IPS-NIHi7 (cell line): ENCODE measurements at regions not wholly inside any gene's neighbourhood (a gene's known extent, or its start where the extent isn't known, plus 50 kb on each side); places are given as distances from the start of the nearest gene placed in this dataset.
A peak's percentile ranks its signal among the peaks of the same experiment; 100 is the strongest.
"Not testable (repeated sequence)": the region's sequence is repeated elsewhere in the genome, so short reads cannot be mapped to it uniquely, and the experiment has no call there.

Experiments
- DNase-seq: peaks from one replicate; pipeline ENCODE4 v3.0.0; 2012; ENCODE audit warnings: mixed read lengths; ENCODE audit errors: extremely low spot score

DNA sequence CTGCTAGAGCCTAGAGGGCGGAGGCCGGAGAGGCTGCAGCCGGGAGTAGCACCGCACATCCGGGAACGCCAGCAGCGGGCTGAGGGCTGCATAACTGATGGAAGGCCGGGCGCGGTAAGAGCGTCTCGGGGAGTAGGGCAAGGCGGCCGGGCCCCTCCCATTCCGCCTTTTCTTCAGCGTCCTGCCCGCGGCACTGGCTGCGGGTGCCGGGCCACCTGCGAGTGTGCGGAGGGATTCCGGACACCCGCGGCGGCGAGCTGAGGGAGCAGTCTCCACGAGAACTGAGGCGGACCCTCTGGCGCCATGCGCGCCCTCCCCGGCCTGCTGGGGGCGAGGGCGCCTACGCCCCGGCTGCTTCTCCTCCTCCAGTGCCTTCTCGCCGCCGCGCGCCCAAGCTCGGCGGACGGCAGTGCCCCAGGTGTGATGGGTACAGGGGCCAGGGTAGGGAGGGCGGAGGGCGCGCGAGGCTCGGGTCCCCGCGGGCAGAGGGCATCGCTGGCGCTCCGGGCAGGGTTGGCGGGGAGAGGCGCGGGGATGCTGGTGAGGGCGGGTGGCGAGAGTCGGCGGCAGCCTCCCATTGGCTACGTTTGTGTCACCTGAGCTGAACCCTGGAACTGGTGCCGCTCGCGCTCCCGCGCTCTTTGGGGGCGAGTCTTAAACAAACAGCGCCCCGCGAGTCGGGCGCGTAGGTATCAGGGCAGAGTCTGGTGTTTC, 334.4 kb downstream of the SRGAP2C start:
- DNase-seq, result peak; percentile 86

DNA sequence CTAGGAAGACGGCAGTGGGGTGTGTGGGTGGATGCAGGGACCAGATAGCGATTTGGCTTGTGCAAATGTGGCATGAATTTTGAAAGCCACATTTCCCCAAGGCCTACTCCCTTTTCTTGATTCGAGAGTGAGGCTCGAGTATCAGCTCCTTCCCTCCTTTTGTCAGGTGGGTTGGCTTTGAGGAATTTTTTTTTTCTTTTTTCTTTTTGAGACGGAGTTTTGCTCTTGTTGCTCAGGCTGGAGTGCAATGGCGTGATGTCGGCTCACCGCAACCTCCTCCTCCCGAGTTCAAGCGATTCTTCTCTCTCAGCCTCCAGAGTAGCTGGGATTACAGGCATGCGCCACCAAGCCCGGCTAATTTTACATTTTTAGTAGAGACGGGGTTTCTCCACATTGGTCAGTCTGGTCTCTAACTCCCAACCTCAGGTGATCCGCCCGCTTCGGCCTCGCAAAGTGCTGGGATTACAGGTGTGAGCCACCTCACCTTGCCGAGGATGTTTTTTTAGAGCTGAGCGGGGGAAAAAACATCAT, 335.0 kb downstream of the SRGAP2C start:
- not testable (repeated sequence) for DNase-seq

DNA sequence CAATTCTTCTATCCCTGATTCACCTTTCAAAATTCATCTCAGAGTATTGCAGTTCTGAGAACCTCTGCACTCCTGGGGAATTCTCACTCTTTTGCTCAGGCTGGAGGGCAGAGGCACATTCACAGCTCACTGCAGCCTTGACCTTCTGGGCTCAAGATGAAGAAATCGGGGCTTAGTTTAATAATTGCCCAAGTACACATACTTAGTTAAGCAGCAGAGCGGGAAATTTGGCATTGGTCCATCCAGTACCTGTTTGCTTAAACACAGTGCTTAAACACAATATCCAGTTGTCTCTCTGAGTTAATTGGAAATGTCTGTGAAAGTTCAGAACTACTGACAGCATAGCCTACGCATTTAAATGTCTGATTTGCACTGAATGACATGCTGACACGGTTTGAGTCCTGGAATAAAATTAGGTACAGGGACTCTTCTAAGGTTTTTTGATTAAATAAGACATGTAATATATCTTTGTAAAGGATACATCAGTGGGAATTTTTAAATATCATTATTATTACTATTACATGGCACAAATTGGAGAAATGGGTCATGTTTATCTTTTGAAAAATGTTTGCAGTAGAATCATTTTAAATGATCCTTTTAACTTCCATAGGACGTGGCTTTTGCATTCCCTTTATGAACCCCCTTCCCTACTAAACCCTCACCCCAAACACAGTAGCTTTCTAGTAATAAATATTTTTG, 337.4 kb downstream of the SRGAP2C start:
- DNase-seq, result no peak

DNA sequence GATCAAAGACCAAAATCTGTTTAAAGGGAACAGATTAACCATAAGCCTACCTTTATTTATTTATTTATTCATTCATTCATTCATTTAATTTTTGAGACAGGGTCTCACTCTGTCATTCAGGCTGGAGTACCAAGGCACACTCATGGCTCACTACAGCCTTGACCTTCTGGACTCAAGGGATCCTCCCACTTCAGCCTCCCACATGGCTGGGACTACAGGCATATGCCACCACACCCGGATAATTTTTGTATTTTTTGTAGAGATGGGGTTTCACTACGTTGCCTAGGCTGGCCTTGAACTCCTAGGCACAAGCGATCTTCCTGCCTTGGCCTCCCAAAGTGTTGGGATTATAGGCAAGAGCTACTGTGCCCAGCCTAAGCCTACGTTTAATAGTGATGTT, 338.3 kb downstream of the SRGAP2C start:
- not testable (repeated sequence) for DNase-seq

DNA sequence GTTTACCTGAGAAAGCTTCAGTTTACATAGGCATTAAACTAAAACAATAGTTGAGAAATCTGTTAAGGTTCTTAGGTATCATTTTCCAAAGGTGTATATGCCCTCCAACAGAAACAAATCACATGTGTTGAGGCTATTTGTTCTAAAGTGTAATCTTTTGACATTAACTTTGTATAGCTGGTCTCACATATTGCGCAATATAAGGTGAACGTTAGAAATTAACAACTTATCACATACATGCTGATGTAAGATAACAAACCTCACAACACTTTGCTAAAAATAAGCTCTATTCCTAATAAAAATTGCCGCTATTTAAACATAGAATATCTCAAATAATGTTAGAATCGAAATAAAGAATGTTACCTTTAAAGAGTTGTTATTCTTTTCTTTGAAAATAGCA, 340.6 kb downstream of the SRGAP2C start:
- no peak for DNase-seq

DNA sequence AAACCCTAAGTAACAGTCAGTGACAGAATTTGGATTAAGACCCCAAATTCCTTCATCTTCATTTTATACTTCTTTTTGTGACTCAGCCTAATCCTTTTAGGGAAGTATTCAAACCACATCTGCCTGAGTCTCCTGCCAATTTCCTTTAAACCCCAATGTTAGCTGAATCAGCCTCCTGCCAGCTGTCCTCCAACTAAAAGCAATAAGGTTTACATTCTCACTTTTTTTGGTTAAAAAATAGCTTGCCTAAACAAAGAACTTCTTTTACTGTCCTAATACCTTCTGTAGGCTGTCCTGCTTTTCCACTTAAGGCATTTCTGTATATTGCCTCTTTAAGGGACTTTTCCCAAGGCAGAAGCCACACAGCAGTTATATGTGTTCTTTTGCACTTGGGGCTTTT, 344.2 kb downstream of the SRGAP2C start:
- not testable (repeated sequence) for DNase-seq

DNA sequence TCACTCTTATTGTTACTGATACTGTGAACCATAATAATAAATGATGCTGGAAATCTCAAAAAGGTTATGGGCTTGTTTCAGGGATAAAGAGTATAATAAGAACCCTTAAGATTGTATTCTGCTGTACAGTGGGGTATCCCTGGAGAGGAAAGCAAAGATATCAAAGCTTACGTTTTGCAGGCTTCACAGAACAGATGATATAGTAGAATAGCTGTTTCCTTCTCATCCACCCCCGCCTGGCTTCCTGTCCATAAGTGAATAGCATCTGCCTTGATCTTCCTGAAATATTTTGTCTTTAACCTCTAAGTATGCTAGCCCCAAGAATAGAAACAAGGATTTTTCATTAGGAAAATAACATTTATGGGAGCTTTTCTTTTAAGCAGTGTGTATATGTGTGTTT, 345.3 kb downstream of the SRGAP2C start:
- not testable (repeated sequence) for DNase-seq

DNA sequence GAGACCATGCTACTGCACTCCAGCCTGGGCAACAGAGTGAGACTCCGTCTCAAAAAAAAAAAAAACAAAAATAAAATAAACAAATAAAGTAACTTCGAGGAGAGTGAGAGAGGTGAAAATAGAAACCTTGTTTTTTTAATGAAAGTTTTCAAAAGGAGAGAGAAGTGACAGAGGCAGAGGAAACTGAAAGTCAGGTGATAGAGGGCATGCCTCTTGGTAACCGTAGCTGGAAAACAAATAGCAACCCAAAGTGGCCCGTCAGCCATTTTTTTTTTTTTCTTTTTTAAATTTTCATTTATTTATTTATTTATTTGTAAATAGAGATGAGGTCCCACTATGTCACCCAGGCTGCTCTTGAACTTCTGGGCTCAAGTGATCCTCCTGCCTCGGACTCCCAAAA, 347.0 kb downstream of the SRGAP2C start:
- DNase-seq, result not testable (repeated sequence)

DNA sequence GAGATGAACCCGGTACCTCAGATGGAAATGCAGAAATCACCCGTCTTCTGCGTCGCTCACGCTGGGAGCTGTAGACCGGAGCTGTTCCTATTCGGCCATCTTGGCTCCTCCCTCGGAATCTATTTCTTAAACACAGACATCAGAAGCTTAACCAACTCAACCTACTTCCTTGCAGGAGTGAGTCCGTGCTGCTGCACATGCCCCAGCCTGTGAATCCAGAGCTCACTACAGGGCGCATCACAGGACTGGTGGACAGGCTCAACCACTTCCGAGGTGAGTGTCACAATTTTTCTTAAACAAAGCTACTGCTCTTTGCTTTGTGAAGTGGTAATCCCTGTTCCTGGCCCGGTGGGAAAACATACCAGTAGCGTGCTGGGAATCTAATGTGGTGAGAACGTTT, 353.4 kb downstream of the SRGAP2C start:
- DNase-seq, result not testable (repeated sequence)

DNA sequence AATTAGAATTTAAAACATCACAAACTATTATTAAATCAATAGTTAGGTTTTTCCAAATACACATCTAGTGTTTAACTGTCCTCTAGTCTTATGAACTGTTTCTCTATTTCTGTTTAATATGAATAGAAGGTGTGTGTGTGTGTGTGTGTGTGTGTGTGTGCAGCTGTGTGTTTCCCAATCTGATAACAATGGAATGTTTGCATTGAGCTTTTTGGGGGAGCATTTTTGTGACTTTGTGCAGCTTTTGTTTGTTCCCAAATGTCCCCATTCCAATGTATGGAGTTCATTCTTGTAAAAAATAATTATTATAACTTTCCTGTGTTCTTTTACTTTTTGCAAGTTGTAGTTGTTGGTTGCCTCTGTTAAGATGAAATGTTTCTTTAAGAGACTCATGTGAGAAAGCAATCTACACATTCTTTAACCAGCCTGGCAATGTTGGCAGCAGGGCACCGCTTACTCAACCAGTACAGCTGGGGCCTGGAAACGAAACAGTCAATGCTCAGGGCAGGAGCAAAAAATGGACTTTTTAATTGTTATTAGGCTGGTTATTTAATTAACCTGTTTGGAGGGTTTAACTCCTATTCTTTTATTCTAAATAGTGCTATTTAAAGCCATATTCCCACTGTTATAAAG, 354.3 kb downstream of the SRGAP2C start:
- DNase-seq, result no peak

DNA sequence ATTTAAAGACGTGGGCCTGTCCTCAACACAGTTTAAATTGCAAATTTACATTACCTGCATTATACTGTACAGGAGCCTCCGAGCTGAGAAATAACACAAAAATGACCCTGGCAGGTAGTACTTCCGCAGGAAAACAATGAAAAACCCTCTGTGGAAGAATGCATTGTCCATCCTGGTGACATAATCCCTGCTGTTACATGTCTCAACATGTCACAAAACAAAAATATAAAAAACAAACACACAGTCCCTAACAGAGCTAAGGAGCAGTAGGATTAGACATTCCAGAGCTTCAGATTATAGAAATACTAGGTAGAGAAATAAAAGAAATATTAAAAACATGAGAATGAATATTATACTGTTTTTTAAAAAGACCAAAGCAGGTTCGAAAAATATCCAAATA, 359.2 kb downstream of the SRGAP2C start:
- not testable (repeated sequence) for DNase-seq

DNA sequence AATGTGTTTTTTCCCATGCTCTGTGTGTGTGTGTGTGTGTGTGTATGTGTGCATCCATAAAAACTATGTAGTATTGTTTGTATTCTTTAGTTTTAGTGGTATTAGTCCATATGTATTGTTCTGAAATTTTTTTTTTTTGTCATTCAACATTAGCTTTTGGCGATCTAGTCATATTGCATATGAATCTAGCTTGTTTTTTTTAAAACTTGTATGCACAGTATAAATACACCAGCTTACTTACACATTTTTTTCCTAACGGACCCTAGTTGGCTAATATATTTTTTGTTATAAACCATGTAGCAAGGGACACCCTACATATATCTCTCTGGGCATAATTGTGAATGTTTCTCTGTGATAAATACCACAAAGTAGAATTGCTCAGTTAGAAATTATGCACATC, 359.7 kb downstream of the SRGAP2C start:
- DNase-seq, result no peak

DNA sequence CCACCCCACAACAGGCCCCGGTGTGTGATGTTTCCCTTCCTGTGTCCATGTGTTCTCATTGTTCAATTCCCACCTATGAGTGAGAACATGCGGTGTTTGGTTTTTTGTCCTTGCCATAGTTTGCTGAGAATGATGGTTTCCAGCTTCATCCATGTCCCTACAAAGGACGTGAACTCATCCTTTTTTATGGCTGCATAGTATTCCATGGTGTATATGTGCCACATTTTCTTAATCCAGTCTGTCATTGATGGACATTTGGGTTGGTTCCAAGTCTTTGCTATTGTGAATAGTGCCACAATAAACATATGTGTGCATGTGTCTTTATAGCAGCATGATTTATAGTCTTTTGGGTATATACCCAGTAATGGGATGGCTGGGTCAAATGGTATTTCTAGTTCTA, 361.1 kb downstream of the SRGAP2C start:
- DNase-seq, result not testable (repeated sequence)

DNA sequence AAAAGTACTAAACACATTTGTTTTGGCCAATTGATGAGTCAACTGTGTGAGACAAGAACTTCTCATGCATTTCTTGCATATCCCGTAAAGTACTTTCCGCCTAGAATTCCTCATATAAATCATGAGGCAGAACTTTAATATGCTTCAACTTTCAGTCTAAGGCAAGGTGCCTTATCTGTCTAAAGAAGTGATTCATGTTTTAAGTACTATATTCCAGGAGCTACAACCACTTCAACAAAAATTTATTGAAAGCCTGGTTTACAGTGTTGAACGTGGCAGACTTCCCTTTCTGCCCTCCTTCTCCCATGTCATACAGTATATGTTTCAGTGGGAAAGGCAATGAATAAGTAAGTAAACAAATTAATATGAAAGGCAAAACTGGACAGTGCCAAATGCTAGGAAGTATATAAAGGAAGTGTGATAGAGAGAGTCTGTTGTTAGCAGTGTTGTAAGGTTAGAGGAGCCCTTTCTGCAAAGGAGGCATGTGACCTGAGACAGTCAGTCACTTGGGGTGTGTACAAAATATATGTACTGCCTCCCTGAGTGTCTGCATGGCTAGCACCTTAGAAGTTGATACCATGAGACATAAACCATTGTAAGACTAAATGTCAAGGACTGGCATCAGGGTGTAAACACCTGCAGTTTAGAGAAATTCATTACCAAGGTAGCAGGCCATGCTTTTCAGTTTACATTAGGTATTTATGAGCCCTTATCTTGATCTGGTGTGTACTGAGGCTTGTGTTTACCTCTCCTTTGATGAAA, 362.2 kb downstream of the SRGAP2C start:
- DNase-seq, result no peak

DNA sequence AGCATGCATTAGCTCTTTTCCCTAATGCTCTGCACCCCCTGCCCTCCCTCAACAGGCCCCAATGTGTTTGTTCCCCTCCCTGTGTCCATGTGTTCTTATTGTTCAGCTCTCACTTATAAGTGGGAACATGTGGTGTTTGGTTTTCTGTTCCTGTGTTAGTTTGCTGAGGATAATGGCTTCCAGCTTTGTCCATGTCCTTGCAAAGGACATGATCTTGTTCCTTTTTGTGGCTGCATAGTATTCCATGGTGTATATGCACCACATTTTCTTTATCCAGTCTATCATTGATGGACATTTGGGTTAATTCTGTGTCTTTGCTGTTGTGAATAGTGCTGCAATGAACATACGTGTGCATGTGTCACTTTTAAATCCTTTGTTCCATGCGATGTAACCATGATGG, 363.0 kb downstream of the SRGAP2C start:
- DNase-seq, result not testable (repeated sequence)

DNA sequence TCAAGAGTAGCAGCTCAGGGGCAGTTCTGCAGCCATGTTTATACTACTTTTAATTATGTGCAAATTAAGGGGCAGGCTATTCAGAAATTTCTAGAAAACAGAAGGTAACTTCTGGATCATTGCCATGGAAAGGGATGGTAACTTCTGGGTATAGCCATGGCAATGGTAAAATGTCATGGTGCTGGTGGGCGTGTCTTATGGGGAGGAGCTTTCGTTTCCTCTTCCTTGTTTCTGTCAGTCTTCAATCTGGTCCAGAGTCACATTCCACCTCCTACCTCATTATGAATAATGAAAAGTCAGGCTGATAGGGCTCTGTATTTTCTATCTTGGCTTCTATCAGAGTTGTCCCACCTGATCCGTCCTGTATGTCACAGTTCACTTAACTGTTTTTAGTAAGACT, 366.0 kb downstream of the SRGAP2C start:
- not testable (repeated sequence) for DNase-seq

DNA sequence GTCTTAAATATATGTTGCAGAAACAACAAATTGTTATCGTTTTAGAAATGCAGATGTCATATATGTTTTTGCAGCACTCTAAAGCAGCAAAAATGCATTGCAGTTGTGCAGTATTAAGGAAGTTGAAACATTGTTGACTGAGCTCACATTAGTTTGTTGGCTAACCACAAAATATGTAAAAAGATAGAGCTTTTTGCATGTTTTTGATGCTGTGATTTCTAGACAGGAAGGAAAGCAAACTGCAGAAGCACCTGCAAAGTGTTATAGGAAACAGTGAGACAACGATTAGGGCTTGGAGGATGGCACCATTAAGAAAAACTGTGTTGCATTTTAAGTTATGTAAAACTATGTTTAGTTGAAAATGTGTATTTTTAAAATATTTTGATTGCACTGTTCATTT, 366.7 kb downstream of the SRGAP2C start:
- not testable (repeated sequence) for DNase-seq

DNA sequence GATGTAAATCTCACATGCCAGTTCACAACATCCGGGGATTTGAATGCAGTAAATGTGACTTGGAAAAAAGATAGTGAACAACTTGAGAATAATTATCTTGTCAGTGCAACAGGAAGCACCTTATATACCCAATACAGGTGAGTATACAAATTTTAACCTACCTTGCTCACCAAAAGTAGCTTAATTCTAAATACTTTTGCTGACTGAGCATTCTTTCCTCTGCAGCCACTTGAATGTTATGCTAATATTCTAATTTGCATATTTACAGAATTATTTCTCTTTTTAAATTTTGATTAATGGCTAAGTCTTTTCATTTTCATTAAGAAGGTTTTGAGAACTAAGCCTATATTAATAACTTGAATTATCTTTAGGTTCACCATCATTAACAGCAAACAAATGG, 371.8 kb downstream of the SRGAP2C start:
- DNase-seq, result not testable (repeated sequence)

DNA sequence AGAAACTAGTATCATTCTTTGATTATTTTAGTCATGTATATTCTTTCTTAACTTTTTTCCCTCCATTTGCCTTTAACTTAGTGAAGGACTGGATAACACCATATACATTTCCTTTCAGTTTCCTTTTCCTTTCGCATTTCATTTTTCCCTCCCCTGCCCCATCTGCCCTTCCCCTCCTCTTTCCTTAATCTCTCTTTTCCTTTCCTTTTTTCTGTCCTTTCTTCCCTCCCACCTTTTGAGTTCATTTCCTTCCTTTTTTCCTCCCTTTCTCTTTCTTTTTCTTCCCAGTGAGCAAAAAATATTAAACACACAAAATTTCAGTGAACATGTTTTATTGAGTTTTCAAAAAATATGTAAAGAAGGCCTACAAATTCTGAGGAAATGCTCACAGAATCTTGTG, 373.3 kb downstream of the SRGAP2C start:
- not testable (repeated sequence) for DNase-seq

DNA sequence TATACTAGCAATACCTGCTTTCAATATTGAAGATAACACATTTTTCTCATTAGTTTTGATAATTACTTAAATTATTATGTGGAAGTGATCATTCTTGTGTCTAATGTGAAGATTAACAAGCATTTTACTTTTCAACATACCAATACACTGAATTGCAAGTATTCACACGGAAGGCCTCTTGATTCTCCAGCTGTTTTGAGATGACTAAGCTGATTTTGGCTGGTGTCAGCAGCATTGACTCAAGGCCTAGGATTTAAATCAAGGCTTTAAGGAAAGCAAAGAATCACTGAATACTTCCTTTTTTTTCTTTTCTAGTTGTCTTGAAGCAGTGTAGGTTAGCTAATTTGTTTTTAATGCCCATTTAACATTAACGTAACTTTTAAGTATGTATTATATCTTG, 373.7 kb downstream of the SRGAP2C start:
- DNase-seq, result peak; percentile 12

DNA sequence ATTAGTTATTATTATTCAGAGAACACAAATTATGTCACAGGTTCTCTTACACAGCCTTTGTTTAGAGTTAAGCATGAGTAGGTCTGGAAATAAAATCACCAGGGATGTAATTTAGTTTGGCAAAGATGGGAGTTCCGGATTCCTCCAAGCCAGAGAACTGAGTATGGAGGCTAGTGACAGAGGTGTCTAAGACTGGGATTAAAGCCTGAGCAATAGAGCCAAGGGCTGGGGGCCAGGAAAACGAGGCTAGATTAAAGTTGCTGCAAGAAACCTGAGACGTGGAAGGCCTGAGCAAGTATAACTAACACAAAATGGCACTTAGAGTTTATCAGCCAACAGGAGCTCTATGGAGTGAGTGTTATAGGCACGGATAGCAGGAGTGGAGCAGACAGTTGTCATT, 381.6 kb downstream of the SRGAP2C start:
- no peak for DNase-seq

DNA sequence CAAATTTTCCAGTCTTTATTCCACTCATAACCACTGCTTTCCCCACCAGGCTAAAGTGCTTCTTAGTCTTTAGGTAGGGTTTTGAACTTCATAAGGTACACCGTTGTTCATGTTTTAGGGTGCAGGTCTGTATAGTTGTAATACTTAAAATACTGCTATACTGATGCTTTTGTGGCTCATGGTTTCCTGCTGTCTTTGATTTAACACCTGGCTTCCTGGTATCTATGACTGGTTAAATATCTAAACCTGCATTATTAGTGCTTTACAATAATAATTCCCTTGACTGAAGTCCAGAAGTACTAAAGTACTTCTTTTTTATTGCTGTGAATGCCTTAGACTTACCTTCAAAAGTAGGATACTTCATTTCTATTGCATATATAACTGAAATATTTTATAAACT, 384.7 kb downstream of the SRGAP2C start:
- DNase-seq, result no peak
